ENCODE measurements at regions not wholly inside any gene's neighbourhood (a gene's known extent, or its start where the extent isn't known, plus 50 kb on each side); places are given as distances from the start of the nearest gene placed in this dataset.

DNA sequence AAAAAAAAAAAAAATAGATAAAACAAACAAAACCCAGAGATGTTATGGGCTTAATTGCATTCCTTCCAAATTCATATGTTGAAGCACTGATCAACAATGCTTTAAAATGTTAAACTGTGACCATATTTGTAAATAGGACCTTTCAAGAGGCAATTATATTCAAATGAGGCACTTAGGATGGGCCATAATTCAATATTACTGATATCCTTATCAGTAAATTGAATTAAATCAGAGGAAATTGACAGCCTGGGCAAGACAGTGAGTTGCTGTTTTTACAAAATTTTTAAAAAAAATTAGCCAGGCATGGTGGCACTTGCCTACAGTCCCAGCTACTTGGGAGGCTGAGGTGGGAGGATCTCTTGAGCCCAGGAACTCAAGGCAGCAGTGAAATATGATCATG is 364.1 kb downstream of the GJA1 start:
- Histone ChIP-seq H3K27me3 (no peaks in the 10 kb centered on the region), H3K9me3 (no peaks in the 10 kb centered on the region), H3K4me1 (no peaks in the 10 kb centered on the region), H3K4me3 (ENCODE audit: low read depth, low read length) (no peak overlapping the region), H3K36me3 (no peaks in the 10 kb centered on the region)
- TF ChIP-seq, protein P1, sequence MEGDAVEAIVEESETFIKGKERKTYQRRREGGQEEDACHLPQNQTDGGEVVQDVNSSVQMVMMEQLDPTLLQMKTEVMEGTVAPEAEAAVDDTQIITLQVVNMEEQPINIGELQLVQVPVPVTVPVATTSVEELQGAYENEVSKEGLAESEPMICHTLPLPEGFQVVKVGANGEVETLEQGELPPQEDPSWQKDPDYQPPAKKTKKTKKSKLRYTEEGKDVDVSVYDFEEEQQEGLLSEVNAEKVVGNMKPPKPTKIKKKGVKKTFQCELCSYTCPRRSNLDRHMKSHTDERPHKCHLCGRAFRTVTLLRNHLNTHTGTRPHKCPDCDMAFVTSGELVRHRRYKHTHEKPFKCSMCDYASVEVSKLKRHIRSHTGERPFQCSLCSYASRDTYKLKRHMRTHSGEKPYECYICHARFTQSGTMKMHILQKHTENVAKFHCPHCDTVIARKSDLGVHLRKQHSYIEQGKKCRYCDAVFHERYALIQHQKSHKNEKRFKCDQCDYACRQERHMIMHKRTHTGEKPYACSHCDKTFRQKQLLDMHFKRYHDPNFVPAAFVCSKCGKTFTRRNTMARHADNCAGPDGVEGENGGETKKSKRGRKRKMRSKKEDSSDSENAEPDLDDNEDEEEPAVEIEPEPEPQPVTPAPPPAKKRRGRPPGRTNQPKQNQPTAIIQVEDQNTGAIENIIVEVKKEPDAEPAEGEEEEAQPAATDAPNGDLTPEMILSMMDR (IDR thresholded peaks at IDR 0.05; ENCODE audit: low read depth, low read length): no peak
- no peak for DNase-seq

DNA sequence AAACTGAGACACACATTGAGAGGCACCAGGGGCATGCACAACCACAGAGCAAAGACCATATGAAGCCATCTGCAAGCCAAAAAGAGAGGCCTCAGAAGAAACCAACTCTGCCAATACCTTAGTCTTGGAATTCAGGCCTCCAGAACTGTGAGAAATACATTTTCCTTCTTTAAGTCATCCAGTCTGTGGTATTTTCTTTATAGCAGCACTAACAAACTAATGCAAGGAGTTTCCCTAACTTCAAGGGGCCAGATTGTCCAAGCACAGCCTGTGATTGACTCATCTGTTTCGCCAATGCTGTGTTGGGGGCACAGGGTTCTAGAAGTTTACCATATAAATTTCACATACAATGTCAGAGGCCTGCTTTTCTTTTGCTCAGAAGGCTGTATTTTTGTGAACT is 364.6 kb downstream of the GJA1 start:
- no peaks in the 10 kb centered on the region for H3K36me3 ChIP-seq
- TF ChIP-seq, protein P1 (IDR thresholded peaks at IDR 0.05; ENCODE audit: low read depth, low read length): no peak
- no peak overlapping the region for H3K4me3 ChIP-seq (ENCODE audit: low read depth, low read length)
- no peak for DNase-seq
- H3K27me3 ChIP-seq: no peaks in the 10 kb centered on the region
- no peaks in the 10 kb centered on the region for H3K9me3 ChIP-seq
- H3K4me1 ChIP-seq: no peaks in the 10 kb centered on the region

DNA sequence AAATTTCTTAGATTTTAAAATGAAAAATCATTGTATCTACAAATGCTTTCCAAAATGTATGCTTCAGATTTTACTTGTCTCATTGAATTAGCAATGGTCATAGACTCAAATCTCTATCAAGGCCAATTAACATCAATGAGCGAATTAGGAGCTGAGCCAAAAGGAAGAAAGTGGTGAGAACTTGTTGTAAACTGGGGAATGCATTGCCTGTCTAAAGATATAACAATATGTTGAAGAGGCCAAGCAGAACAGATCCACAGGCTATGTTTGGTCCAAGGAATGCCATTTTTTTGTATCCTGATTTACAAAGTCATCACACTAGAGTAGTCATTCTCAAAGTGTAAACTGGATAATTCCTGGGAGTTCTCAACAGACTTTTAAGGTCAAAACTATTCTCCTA is 370.7 kb downstream of the GJA1 start:
- H3K9me3 ChIP-seq: no peaks in the 10 kb centered on the region
- no peak for DNase-seq
- no peaks in the 10 kb centered on the region for H3K36me3 ChIP-seq
- TF ChIP-seq, protein P1 (IDR thresholded peaks at IDR 0.05; ENCODE audit: low read depth, low read length): no peak
- H3K4me3 ChIP-seq (ENCODE audit: low read depth, low read length): no peak overlapping the region
- H3K4me1 ChIP-seq: no peaks in the 10 kb centered on the region
- H3K27me3 ChIP-seq: no peaks in the 10 kb centered on the region

DNA sequence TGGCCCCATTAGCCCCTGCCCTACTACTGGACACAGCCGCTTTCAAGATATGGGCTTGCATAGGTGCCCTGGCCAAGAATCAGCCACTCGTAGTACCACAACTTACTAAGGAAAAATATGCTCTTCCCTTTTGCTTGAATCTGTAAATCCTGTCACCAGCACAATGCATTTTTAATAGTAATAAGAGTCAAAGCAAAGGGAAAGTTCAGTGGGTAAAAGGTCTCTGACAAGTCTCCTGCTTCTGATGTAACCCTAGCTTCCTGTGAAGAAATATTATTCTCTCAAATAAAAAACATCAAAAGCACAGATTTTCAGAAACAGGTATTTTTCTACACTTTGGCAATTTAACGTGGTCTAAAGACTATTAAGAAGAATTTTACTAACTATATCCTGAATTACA is 373.8 kb downstream of the GJA1 start:
- Histone ChIP-seq H3K4me1 (no peaks in the 10 kb centered on the region), H3K36me3 (no peaks in the 10 kb centered on the region), H3K27me3 (no peaks in the 10 kb centered on the region), H3K4me3 (ENCODE audit: low read depth, low read length) (no peak overlapping the region), H3K9me3 (no peaks in the 10 kb centered on the region)
- DNase-seq: no peak
- TF ChIP-seq, protein P1 (IDR thresholded peaks at IDR 0.05; ENCODE audit: low read depth, low read length): no peak

DNA sequence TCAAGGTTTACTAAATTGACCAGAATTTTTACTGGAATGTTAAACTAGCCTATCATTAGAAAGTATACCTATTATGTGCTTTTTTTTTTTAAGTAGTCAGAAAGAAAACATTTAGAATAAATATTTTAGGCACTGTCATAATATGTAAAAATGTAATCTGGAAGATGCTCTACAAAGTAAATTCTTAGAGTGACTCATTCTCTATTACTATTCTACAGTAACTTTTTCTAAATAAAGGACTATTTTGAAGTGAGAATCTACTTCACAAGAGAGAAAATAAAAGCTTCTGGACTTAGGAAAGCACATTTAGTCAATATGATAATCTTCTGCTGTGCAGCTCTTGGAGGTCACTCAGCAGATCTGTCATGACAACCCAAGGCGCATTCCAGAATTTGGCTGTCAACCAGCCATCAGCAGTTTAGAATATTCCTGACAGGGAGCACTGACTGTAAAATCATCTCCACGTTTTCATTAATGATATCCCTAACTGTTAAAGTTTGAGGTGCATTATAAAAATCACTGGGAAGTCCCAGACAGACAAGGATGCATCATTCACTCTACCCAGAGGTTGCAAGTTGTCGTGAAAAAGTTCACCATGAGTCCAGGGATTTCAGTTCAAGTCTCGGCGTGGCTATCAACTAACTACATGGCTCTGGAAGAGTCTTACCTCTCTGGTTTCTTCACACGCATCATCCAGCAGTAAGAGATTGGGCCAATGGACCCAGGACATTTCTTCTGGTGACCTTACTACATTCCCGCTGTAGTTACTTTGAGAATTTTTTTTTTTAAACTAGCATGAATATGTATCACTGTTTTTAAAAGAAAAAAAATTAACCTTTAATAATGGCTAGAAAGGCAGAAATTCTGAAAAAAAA is 374.9 kb downstream of the GJA1 start:
- TF ChIP-seq, protein P1 (IDR thresholded peaks at IDR 0.05; ENCODE audit: low read depth, low read length): no peak
- Histone ChIP-seq H3K4me3 (ENCODE audit: low read depth, low read length) (no peak overlapping the region), H3K36me3 (no peaks in the 10 kb centered on the region), H3K27me3 (no peaks in the 10 kb centered on the region), H3K9me3 (no peaks in the 10 kb centered on the region), H3K4me1 (no peaks in the 10 kb centered on the region)
- DNase-seq: no peak

DNA sequence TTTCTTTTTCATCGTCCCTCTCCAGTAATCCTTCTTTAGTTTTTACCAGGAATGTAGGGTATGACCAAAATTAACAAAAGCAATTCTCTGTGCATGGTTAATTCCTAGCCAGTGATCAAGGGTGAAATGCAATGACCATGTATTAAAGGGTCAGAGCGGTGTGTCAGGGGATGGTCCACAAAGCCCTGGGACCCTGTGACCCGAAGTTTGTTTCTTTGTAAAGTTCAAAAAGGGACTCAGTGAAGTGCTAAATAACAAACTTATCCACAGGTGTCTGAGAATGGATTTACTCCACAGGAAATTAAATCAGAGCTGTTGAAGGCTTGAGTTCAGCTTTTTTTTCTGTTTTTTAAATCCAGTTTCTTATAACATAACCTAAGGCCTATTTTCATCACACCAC is 375.7 kb downstream of the GJA1 start:
- TF ChIP-seq, protein P1 (IDR thresholded peaks at IDR 0.05; ENCODE audit: low read depth, low read length): no peak
- H3K9me3 ChIP-seq: no peaks in the 10 kb centered on the region
- H3K4me3 ChIP-seq (ENCODE audit: low read depth, low read length): no peak overlapping the region
- H3K27me3 ChIP-seq: no peaks in the 10 kb centered on the region
- no peaks in the 10 kb centered on the region for H3K36me3 ChIP-seq
- H3K4me1 ChIP-seq: no peaks in the 10 kb centered on the region
- DNase-seq: no peak

All from BE2C (cell line).